CD4-positive, alpha-beta T cell treated with Interleukin-1 beta for 1 hour (primary cell): ENCODE measurements at regions not wholly inside any gene's neighbourhood (a gene's known extent, or its start where the extent isn't known, plus 50 kb on each side); places are given as distances from the start of the nearest gene placed in this dataset.

ENCODE experiments used
- DNase-seq, 2 donors: peaks; one replicate each; pipeline ENCODE4 v3.0.0-alpha.2; 2020 to 2022

DNA sequence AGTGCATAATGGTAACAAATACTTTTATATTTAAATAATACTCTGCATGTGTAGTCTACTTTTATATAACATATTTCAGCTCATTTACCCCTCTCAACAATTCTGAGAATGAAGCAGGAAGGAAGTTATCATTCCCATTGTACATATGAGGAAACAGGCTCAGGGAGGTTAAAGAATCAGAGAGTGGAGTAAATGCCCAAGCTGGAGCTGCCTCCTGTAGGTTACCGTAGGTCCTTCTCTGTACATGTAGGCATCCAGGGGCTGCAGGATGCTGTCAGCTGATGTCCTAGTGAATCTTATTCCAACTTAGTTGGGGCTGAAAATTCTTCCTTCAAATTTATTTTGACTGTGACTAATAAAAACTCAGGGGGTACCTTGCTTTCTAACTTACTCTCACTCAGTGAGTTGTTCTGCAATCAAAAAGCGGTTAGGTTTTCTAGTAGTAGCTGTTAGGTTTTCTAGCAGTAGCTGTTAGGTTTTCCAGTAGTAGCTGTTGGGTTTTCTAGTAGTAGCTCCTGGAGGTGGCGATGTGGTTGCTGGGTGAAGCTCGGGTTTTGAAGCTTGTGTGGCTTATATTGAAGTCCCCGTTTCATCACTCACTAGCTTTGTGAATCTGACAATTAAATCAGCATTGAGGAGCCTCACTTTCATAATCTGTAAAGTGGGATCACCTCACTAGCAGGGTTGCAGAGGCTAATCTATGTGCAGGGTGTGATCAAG lies 357.0 kb downstream of the NR2F2 start:
- DNase-seq = no peak

GRCh38 chr15:96690733-96691132 lies 360.2 kb downstream of the NR2F2 start:
- DNase-seq = no peak

DNA sequence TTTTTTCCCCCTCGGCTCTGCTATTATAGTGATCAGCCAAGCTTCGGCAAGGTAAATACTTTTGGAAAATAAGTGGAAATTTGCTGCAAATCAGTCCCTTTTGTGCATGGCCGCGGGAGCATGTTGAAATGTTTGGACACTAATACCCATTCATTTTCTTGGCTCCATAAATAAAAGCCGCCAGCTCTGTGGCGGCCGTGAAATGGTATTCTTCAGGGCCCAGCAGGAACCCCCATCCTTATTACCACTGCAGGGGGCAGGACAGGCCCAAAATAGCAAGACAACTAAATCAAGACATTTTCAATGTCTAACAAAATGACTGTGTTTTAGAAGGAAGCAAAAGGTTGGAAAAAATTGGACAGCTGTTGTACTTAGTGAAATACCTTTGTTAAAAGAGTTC lies 362.3 kb downstream of the NR2F2 start:
- no peak for DNase-seq

DNA sequence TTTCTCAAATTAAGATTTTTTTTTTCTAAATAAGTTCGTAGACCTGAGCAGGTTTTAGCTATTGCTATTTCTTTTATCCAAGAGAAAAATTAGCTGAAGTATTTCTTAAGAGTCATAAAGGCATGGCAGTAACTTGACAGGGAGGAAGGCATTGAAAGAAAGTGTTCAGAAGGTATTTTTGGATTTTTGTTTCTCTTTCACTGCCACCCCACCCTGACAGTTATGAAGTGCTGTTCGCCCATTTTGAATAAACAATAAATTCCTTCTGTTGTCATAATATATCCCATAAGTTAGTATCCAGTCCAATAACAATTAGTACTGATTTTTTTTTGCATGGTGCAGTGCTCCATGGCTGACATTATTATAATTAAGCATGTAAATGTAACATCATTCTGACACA lies 363.0 kb downstream of the NR2F2 start:
- DNase-seq = no peak

DNA sequence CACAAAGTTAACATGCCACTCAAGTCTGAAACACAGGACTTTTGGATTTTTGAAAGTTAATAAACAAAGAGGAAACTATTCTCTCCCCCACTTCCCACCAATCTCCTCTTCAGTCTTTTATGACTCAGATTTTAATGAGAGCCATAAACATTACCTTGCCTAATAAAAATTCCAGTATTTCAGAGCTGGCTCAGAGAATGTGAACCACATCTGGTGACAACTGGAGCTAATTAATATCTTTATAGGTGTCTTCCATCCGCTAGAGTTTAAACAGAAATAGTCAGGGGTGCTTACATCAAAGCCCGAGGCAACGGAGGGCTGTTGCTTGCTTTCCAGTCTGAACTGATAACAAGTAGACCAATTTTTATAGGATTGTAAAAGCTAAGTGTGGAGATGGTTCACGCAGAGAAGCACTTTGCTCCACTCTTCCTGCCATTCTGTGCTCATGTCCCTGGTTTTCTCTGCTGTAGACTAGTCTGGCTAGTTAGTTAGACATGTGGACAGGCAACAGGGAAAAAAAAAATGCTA lies 363.6 kb downstream of the NR2F2 start:
- no peak for DNase-seq

GRCh38 chr15:96695426-96695825 lies 364.9 kb downstream of the NR2F2 start:
- DNase-seq = no peak

DNA sequence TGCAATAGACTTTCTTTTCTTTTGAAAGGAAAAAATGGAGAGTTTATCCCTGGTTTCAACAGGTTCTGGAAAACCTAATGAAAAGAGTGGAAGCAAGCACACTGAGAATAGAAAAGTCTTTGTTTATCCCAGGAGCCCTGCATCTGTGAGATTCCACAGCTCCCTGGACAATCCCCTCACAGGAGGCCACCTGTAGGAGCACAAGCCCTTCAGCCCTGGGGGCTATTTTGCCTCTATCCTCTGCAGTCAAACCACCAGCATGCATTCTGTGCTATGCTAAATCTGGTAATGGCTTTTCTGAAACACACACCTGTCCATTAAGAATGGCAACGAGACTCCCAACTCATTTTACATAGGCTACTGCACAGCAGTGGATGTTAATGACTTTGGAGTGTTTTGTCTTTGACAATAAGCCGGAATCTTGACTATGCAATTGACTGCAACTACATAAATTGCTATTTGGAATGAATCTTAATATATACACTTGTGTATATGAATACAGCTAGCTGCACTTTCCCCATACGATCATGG lies 369.4 kb downstream of the NR2F2 start:
- DNase-seq = no peak

DNA sequence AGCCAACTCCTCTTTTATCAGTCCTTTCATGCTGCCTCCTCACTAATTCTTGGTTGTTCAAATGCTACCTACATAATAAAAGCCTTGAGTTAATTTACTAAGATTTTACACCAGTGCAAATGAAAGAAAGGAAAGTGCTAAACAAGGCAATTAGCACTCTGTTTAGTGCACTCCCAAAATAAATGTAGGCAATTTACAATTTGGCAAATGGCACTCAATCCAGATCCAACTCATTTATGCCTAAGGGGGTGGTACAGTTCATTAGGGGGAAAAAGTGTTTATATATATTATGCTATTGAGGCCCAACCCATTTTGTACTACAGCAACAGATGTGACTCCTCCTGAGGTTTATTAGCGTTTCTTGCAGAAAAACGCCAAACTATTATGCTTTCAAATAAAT lies 370.1 kb downstream of the NR2F2 start:
- no peak for DNase-seq

- DNase-seq = no peak
These were observed 370.9 kb downstream of the NR2F2 start for GRCh38 chr15:96701443-96701842.

DNA sequence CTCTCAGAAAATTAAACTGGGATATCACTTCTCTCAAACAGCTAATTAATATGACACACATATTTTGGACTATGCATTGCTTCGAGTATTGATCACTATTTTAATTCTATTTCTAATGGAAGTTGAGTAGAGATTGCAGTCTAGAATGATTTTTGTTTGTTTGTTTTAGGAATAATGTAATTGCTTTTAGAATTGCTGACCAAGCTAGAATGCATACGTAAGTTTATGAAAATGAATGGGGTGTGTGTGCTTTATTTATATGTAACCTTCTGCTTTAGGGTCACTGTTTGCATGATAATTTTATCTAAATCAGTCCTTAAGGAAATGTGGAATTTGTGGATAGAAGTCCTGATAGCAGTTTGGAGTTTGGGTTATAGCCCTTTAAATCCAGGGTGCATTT lies 371.4 kb downstream of the NR2F2 start:
- DNase-seq = no peak

- no peak for DNase-seq
These were observed 372.1 kb downstream of the NR2F2 start for GRCh38 chr15:96702589-96702988.

- DNase-seq = no peak
These were observed 372.6 kb downstream of the NR2F2 start for GRCh38 chr15:96703091-96703490.

DNA sequence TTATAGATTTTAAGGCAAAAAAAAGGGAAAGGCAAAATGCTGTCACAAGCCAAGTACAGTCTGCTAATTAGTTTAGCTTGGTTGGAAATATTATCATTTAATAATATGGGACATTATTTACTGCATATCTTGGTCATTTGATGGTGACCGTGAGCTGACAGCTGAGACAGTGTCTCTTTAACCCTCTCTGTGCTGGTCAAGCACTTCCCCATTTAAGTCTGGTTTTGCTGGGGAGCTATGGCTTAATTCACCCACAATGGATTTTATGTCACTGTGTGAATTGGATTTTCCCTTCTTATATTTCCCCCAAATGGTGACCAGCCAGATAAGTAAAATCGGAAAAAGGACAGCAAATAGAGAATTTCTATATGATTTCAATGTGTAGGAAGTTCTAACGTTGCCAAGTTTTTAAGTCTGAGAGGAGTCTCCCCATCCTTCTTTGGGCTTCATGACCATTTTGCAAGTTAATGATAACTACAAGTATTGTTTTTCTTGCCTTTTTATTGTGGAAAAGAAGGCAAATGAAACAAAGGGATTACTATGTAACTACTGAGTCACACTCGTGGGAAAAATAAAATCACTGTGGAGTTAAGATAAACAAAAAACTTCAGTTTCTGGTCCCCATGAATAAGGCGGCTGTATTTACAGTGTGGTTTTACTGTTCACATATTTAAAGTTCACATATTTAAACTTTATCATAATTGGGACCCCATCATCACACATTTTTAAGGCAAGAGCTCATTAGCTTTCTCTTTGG lies 373.5 kb downstream of the NR2F2 start:
- DNase-seq = no peak

DNA sequence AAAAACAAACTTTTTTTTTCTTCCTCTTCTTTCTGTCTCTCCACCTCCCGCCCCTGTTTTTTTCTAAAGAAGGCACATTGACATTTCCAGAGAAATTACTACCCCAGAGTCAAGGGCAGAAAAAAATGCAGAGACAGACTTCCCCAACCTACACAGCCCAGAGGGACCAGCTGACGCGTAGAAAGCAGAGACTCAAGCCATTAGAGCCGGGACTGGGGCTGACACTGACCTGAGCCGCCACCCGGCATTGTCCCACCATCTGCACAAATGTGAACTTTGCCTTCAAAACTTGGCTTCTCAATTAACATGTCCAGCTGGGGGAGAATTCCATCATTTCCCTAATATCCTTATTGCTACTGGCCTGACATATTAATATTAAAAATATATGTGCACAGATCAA lies 385.6 kb downstream of the NR2F2 start:
- DNase-seq = no peak

GRCh38 chr15:96716478-96716877 lies 386.0 kb downstream of the NR2F2 start:
- no peak for DNase-seq

DNA sequence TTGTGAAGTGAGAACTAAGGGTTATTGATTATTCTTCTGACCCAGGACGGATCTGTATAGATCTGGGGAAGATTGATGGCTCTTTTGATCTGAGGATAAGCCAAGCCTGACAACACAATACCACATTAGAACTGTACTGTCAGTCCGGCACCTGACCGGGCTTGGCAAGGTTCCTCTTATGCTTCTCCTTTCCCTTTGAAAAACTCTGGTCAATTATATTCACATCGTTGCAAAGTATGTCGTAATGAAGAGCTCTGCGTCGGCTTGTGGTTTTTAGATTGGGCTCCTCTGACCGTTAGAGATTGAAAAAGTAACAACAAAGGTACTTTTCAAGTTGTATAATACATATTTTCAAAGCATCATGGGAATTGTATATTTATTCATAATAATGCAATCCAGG lies 389.8 kb downstream of the NR2F2 start:
- DNase-seq = peak in 1 of 2 donors; percentile 15

DNA sequence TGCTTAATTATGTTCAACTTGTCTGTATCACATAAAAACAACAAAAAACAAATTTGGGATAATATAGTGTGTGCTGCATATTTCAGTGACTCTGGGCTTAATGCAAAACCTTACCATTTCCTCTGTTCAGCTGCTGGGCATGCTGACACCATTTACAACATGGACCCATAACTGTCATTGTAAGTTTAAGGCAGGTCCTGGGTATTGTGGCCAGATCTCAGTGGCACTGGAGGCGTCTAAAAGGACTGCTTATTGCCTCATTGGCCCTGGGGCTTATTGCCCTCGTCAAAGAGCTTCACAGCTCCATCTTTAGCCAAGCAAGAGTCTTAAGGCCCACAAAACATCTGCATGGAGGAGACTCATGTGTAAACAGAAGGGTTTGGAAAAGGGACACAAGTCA lies 390.2 kb downstream of the NR2F2 start:
- DNase-seq = no peak

- DNase-seq = no peak
These were observed 398.1 kb downstream of the NR2F2 start for GRCh38 chr15:96728591-96728990.

GRCh38 chr15:96732704-96733103 lies 402.2 kb downstream of the NR2F2 start:
- no peak for DNase-seq

DNA sequence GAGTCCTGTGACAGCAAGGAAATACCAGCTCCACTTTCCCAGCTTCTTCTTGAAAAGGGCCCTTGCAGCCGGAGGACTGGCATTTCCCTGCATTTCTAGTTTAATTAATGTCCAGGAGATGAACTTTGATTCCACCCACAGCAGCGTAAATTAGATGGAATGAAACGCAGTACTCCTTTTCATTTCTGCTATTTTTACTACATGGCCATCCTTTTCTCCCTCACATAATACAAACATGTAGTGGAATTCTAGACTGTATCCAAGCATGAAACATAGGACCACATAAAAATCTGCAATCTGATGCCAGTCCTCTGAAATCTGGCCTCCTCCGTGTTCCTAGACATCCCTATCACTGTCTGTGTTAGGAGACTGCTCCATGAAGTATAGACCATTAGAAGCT lies 403.2 kb downstream of the NR2F2 start:
- no peak for DNase-seq

GRCh38 chr15:96735632-96736240 lies 405.2 kb downstream of the NR2F2 start:
- no peak for DNase-seq

- no peak for DNase-seq
These were observed 405.9 kb downstream of the NR2F2 start for GRCh38 chr15:96736384-96736783.

DNA sequence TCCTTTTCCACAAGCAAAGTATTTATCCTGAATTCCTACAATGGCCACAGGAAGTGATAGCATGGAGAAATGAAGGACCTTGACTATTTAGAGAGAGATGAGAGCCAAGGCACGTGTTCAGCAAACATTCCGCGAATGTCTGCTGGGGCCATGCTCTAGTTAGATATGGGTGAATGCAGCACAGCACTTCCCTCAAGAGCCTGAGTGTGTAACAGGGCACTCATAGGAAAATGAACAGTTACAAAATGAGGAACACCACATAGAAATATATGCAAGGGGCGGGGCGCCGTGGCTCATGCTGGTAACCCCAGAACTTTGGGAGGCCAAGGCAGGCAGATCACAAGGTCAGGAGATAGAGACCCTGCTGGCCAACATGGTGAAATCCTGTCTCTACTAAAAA lies 406.9 kb downstream of the NR2F2 start:
- no peak for DNase-seq

DNA sequence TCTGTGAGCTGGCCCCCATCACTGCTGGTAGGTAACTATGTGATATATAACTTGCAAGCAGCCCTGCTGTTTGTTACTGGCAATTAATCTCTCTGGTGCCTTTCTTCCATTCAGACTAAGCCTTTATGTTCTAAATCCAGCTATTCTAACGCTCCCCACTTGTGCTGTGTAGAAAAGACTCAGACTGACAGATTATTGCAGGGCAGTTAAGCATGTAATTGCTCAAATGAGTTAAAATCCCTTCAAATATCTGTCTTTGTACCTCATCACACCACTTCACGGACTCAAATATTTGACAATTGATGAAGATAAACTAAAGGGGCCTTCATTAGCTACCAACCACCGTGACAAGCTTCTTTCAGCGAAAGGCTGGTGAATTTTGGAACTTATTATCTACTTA lies 416.2 kb downstream of the NR2F2 start:
- DNase-seq = no peak
